Cardiac fibroblast (primary cell): ENCODE measurements at regions not wholly inside any gene's neighbourhood (a gene's known extent, or its start where the extent isn't known, plus 50 kb on each side); places are given as distances from the start of the nearest gene placed in this dataset.

ENCODE experiments used
- DNase-seq, 2 donors: peaks; one replicate each; pipeline versions ENCODE4 v3.0.0 to v3.0.0-alpha.2; 2010; ENCODE audit warnings: low read depth in 2 of 2
- H3K4me3 ChIP-seq, 2 donors: replicated peaks in 1 of 2; 1 replicate in 1 of 2; 2 replicates in 1 of 2; pipeline ENCODE4 v1.5.1; 2011; ENCODE audit warnings: low read depth in 2 of 2, low read length in 2 of 2, mild to moderate bottlenecking in 2 of 2, moderate library complexity in 1 of 2
- TF ChIP-seq, protein P1 (sequence below): IDR thresholded peaks from one replicate; pipeline ENCODE4 v1.5.1; 2011; ENCODE audit warnings: low read depth, mild to moderate bottlenecking, low read length, inconsistent platforms

DNA sequence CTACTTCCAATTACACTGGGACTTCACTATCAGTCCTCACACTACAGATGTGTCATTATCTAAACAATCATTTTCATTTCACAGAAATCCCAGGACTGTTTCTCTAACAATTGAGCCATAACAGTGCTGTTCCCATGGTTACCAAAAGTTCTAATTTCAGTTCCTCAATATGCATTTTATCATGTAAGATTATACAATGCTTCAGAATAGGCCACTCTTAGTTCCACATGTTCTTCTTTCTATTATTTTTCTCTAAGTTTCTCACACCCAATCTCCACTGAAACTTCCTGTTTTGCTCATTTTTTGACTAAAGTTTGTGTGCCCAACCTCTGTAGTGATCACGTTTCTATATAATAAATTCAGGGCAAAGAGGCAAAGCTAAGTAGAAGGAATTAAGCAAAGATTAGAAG is 185.8 kb downstream of the DUSP6 start:
- no peak overlapping the region for H3K4me3 ChIP-seq
- peak; percentile 81 to 91 for DNase-seq
- TF ChIP-seq, protein P1, sequence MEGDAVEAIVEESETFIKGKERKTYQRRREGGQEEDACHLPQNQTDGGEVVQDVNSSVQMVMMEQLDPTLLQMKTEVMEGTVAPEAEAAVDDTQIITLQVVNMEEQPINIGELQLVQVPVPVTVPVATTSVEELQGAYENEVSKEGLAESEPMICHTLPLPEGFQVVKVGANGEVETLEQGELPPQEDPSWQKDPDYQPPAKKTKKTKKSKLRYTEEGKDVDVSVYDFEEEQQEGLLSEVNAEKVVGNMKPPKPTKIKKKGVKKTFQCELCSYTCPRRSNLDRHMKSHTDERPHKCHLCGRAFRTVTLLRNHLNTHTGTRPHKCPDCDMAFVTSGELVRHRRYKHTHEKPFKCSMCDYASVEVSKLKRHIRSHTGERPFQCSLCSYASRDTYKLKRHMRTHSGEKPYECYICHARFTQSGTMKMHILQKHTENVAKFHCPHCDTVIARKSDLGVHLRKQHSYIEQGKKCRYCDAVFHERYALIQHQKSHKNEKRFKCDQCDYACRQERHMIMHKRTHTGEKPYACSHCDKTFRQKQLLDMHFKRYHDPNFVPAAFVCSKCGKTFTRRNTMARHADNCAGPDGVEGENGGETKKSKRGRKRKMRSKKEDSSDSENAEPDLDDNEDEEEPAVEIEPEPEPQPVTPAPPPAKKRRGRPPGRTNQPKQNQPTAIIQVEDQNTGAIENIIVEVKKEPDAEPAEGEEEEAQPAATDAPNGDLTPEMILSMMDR: no peak

DNA sequence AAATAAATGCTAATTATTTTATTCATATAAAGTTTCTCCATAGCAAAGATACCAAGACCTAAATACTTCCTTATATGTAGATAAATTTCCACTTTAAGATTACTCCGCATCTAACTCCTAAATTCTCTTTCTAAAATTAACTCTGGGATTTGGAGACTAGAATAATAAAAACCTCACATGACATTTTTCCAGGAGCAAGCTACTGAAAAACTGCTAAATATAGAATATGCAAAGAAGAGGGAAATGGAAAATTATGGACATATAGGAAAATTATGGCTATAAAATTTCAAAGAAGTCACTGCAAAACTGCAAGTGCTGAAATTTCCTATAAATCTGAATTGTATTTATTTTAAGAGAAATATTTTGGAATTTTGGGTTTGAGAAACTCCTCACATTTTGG is 186.2 kb downstream of the DUSP6 start:
- no peak overlapping the region for H3K4me3 ChIP-seq
- no peak for DNase-seq
- TF ChIP-seq, protein P1: no peak

DNA sequence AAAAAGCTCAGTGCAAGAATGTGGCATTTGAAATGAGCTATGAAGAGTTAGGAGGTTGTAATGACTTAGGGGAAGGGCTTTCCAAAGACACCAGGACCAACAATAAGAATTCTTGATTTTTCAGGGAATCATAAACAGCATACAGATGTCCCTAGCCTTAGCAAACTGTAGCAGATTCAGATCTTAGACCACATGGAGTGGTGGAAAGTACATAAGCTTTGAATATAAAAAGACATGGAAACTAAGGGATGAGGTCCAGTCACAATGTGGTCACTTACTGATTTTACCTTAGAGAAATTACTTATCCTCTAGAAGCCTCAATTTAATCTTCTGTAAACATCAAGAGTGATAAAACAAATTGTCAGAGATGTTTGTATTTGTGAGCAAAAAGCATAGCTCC is 186.6 kb downstream of the DUSP6 start:
- no peak for DNase-seq
- H3K4me3 ChIP-seq: no peak overlapping the region
- TF ChIP-seq, protein P1: no peak

DNA sequence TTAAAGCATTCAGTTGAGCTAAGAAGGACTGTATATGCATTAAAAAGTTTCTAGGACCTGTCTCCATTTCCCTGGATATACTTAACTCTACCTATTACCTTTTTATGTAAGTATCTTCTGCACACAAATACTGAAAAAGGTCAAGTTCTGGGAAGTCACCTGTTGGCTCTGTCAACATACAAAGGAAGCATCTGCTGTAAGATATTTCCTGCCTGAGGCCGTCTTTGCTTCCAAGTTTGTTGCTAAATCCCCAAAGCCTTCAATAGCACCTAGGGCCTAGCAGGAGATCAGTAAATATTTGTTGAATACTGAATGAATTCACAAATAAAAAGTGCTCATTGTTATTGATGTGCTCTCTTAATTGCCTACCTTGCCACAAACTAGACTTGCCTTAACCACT is 188.4 kb downstream of the DUSP6 start:
- TF ChIP-seq, protein P1: no peak
- no peak overlapping the region for H3K4me3 ChIP-seq
- DNase-seq: no peak

DNA sequence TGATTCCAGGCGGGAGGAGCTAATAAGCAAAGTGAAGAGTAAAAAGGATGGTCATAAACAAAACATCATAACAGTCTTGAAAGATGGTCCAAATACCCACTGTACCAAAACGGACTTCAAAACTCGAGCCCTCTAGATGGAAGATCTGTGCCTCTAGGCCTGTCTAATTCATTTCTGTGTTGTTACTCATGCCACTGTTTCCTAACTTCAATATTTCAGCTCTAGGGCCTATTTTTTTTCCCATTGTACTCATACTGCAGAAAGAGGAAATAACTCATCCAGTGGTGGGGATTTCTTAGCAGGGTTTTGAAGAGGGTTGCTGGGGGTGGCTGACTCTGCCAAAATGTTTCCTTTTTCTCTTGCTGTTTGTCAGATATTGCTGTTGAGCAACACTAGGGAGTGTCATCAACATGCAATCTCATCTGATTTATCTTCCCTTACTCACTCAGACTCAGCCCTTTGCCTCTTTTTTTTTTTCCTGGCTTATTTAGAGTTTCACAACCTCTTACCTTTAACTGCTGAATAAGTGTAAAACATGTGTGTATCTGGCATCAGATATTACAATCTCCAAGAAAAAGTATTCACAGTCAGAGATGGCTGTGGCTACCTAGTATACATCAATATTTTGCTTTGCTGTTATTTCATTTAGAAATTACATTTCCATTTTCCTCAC is 189.6 kb downstream of the DUSP6 start:
- H3K4me3 ChIP-seq: no peak overlapping the region
- TF ChIP-seq, protein P1: no peak
- peak; percentile 97 to 100 for DNase-seq

DNA sequence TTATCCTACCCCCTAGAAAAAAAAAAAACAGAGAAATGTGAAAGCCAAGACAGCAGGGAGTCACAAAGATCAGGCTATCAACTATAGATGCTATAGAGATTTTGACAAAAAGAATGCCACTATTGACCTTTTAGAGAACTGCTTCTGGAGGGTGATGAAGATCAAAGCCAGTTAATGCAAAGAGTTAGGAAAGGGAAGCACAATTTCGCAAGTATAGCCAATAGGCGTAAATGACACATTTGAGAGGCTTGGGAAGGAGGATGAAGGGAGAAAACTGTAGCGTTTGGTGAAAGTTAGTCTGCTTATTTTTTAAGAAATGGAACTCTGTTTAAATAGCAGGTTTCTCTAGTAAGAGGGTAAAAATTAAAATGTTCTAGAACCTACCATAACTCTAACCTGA is 190.7 kb downstream of the DUSP6 start:
- no peak overlapping the region for H3K4me3 ChIP-seq
- TF ChIP-seq, protein P1: no peak
- DNase-seq: no peak

DNA sequence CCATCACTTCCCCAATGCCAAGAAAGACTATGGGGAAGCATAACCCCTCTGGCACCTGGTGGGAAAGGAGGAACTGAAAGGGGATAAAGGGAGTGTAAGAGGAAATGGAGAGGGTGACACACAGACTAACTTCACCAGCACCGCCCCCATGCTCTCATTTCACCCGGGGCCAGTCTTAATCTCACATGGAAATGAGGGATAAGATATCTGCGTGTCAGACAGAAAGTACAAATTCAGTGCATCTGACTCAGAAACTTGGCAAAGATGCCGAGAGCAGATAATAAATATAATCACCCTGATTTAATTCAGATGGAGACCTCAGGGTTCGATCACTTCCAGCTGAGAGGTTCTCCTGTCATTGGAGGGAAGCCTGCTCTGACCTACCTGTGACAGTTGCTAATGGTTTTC is 191.6 kb downstream of the DUSP6 start:
- TF ChIP-seq, protein P1: no peak
- no peak overlapping the region for H3K4me3 ChIP-seq
- DNase-seq: peak; percentile 53 to 82
